Putamen (tissue), 1 donor: ENCODE measurements at regions not wholly inside any gene's neighbourhood (a gene's known extent, or its start where the extent isn't known, plus 50 kb on each side); places are given as distances from the start of the nearest gene placed in this dataset.

Source experiments
- DNase-seq: peaks from one replicate; pipeline ENCODE4 v3.0.0-alpha.2; 2016; ENCODE audit warnings: low spot score

- no peak for DNase-seq
Observed at GRCh38 chr14:22513066-22513812, 75.8 kb downstream of the DAD1 start.

GRCh38 chr14:22512106-22512814 lies 76.8 kb downstream of the DAD1 start:
- no peak for DNase-seq

GRCh38 chr14:22510527-22511110 lies 78.4 kb downstream of the DAD1 start:
- no peak for DNase-seq

- no peak for DNase-seq
Observed at GRCh38 chr14:22509751-22510300, 79.2 kb downstream of the DAD1 start.

GRCh38 chr14:22509036-22509709 lies 79.9 kb downstream of the DAD1 start:
- DNase-seq, result no peak

- DNase-seq, result no peak
Observed at GRCh38 chr14:22508662-22509035, 80.4 kb downstream of the DAD1 start.

GRCh38 chr14:22508150-22508457 lies 80.9 kb downstream of the DAD1 start:
- no peak for DNase-seq

- no peak for DNase-seq
Observed at GRCh38 chr14:22506778-22507351, 82.2 kb downstream of the DAD1 start.

GRCh38 chr14:22506378-22506710 lies 82.7 kb downstream of the DAD1 start:
- DNase-seq, result no peak

- no peak for DNase-seq
Observed at GRCh38 chr14:22505697-22506377, 83.2 kb downstream of the DAD1 start.

GRCh38 chr14:22505309-22505696 lies 83.7 kb downstream of the DAD1 start:
- no peak for DNase-seq

- no peak for DNase-seq
Observed at GRCh38 chr14:22502551-22502950, 86.5 kb downstream of the DAD1 start.

GRCh38 chr14:22502007-22502406 lies 87.0 kb downstream of the DAD1 start:
- DNase-seq, result no peak

- no peak for DNase-seq
Observed at GRCh38 chr14:22500954-22501726, 87.9 kb downstream of the DAD1 start.

GRCh38 chr14:22500525-22500924 lies 88.5 kb downstream of the DAD1 start:
- no peak for DNase-seq

GRCh38 chr14:22497671-22498093 lies 91.3 kb downstream of the DAD1 start:
- no peak for DNase-seq

GRCh38 chr14:22497144-22497423 lies 91.9 kb downstream of the DAD1 start:
- DNase-seq, result no peak

- DNase-seq, result no peak
Observed at GRCh38 chr14:22494486-22495135, 94.4 kb downstream of the DAD1 start.

- no peak for DNase-seq
Observed at GRCh38 chr14:22493753-22494152, 95.3 kb downstream of the DAD1 start.

GRCh38 chr14:22492622-22493542 lies 96.1 kb downstream of the DAD1 start:
- DNase-seq, result no peak
